A549 (cell line): ENCODE measurements at regions not wholly inside any gene's neighbourhood (a gene's known extent, or its start where the extent isn't known, plus 50 kb on each side); places are given as distances from the start of the nearest gene placed in this dataset.

Source experiments
- CBX2 ChIP-seq: fragments of 200-600 bp; sonication (generic); IDR thresholded peaks from 2 replicates; pipeline ENCODE4 v1.6.1; 2016; ENCODE audit warnings: low read depth, mild to moderate bottlenecking, borderline replicate concordance
- CHD2 ChIP-seq: fragments of 150-350 bp; IDR thresholded peaks from 2 replicates; pipeline ENCODE4 v1.6.1; 2014; ENCODE audit warnings: low read length; ENCODE audit not compliant: partially characterized antibody
- CTCF ChIP-seq: fragments of >200 bp; sonication (Bioruptor Twin); formaldehyde crosslinking; IDR thresholded peaks from 3 replicates; pipeline ENCODE4 v1.5.1; 2016
- FOSB ChIP-seq: fragments of 250-450 bp; sonication (Bioruptor Pico); IDR thresholded peaks from 2 replicates; pipeline ENCODE4 v1.5.0; 2020; ENCODE audit warnings: mild to moderate bottlenecking, moderate library complexity
- JUN ChIP-seq, 2 experiments: fragments of >200 bp; sonication (Bioruptor Twin); formaldehyde crosslinking; IDR thresholded peaks; 2 replicates in 1 of 2; 3 replicates in 1 of 2; pipeline ENCODE4 v1.6.1; 2016 to 2017
- POLR2A ChIP-seq: IDR thresholded peaks from 2 replicates; pipeline ENCODE4 v1.6.1; 2012; ENCODE audit warnings: mild to moderate bottlenecking, low read length

- TF ChIP-seq FOSB (CRISPR knock-in tag) (no peak), CTCF (no peak), JUN (IDR thresholded peaks at IDR 0.05) (no peak), POLR2A (no peak), CHD2 (no peak), CBX2 (no peak)
These were observed 72.3 kb upstream of the ZNF746 start for GRCh38 chr7:149569726-149570422.
